ENCODE measurements at regions not wholly inside any gene's neighbourhood (a gene's known extent, or its start where the extent isn't known, plus 50 kb on each side); places are given as distances from the start of the nearest gene placed in this dataset.

GRCh38 chr1:103191327-103191726 is 83.0 kb upstream of the COL11A1 start:
- TF ChIP-seq CTCF (IDR thresholded peaks at IDR 0.05) (no peak), POLR2A (IDR thresholded peaks at IDR 0.05) (no peak)

Data from right lobe of liver (tissue), 4 donors.